ENCODE measurements at regions not wholly inside any gene's neighbourhood (a gene's known extent, or its start where the extent isn't known, plus 50 kb on each side); places are given as distances from the start of the nearest gene placed in this dataset.

- CTCF ChIA-PET = no interaction called here
- no TSS peak for BruUV-seq (replicated peaks)
These were observed 105.4 kb upstream of the RBFOX1 start for GRCh38 chr16:7227229-7227721.

GRCh38 chr16:7221157-7221556 is 111.5 kb upstream of the RBFOX1 start:
- Histone ChIP-seq H3K9ac (ENCODE audit: low read length) (no peak overlapping the region), H3K4me3 (ENCODE audit: low read length) (no peak overlapping the region), H4K20me1 (ENCODE audit: low read length) (no peaks in the 10 kb centered on the region), H3F3A (ENCODE audit: low read length, unreplicated experiment) (no peaks in the 10 kb centered on the region), H3K27ac (ENCODE audit: low read length) (no peak overlapping the region), H3K79me2 (ENCODE audit: low read length) (no peaks in the 10 kb centered on the region), H3K4me1 (ENCODE audit: insufficient read depth, low read length) (no peaks in the 10 kb centered on the region), H3K4me2 (ENCODE audit: low read length) (no peak overlapping the region), H3K9me3 (ENCODE audit: low read length) (no peaks in the 10 kb centered on the region), H3K36me3 (ENCODE audit: low read depth, low read length) (no peaks in the 10 kb centered on the region), H3K9me2 (replicated peaks; ENCODE audit: low read length) (no peaks in the 10 kb centered on the region), H2AFZ (ENCODE audit: low read length) (no peak overlapping the region), H3K27me3 (ENCODE audit: low read length) (no peaks in the 10 kb centered on the region)
- ChIA-PET CTCF (no interaction called here), POLR2A (ENCODE audit: unreplicated experiment) (no interaction called here)
- BruUV-seq (replicated peaks) = no TSS peak
- no peak for ATAC-seq
- intact Hi-C loops (cut with micrococcal nuclease) = no loop called here
- TF ChIP-seq EZH2 (IDR thresholded peaks at IDR 0.05; ENCODE audit: low read length, unreplicated experiment) (no peak), EZH2phosphoT487 (IDR thresholded peaks at IDR 0.05; ENCODE audit: borderline replicate concordance, low read length) (no peak)
- DNase-seq = no peak

More at GRCh38 chr16:7227229-7227721, 105.4 kb upstream of the RBFOX1 start:
- H3K4me1 ChIP-seq (ENCODE audit: insufficient read depth, low read length) = no peaks in the 10 kb centered on the region
- no peak for DNase-seq
- H3K4me2 ChIP-seq (ENCODE audit: low read length) = no peak overlapping the region
- H3K9me2 ChIP-seq (replicated peaks; ENCODE audit: low read length) = no peaks in the 10 kb centered on the region
- intact Hi-C loops (cut with micrococcal nuclease) = no loop called here
- POLR2A ChIA-PET (ENCODE audit: unreplicated experiment) = no interaction called here
- H3F3A ChIP-seq (ENCODE audit: low read length, unreplicated experiment) = no peaks in the 10 kb centered on the region
- no peaks in the 10 kb centered on the region for H3K36me3 ChIP-seq (ENCODE audit: low read depth, low read length)
- H3K79me2 ChIP-seq (ENCODE audit: low read length) = no peaks in the 10 kb centered on the region
- TF ChIP-seq EZH2phosphoT487 (IDR thresholded peaks at IDR 0.05; ENCODE audit: borderline replicate concordance, low read length) = no peak
- no peak for TF ChIP-seq EZH2 (IDR thresholded peaks at IDR 0.05; ENCODE audit: low read length, unreplicated experiment)
- no peak for TF ChIP-seq CTCF (conservative IDR thresholded peaks at IDR 0.05; ENCODE audit: low read depth, low read length)
- H2AFZ ChIP-seq (ENCODE audit: low read length) = no peak overlapping the region
- no peak for ATAC-seq
- no peak overlapping the region for H3K9ac ChIP-seq (ENCODE audit: low read length)
- no peaks in the 10 kb centered on the region for H3K9me3 ChIP-seq (ENCODE audit: low read length)
- H3K27ac ChIP-seq (ENCODE audit: low read length) = no peak overlapping the region
- H3K4me3 ChIP-seq (ENCODE audit: low read length) = no peak overlapping the region
- no peaks in the 10 kb centered on the region for H3K27me3 ChIP-seq (ENCODE audit: low read length)
- H4K20me1 ChIP-seq (ENCODE audit: low read length) = no peaks in the 10 kb centered on the region

- intact Hi-C loops (cut with micrococcal nuclease) = no loop called here
These were observed 113.7 kb upstream of the RBFOX1 start for GRCh38 chr16:7218936-7219335.

More at GRCh38 chr16:7218936-7219335, 113.7 kb upstream of the RBFOX1 start:
- POLR2A ChIA-PET (ENCODE audit: unreplicated experiment) = no interaction called here
- H4K20me1 ChIP-seq (ENCODE audit: low read length) = no peaks in the 10 kb centered on the region
- CTCF ChIA-PET = interaction anchor here (0.6 kb wide), 1 partner anchor 243 kb away, joined by 3 read pairs; no protein-coding TSS in a partner anchor
- no peaks in the 10 kb centered on the region for H3K27me3 ChIP-seq (ENCODE audit: low read length)
- no peak overlapping the region for H3K9ac ChIP-seq (ENCODE audit: low read length)
- no peak overlapping the region for H3K4me3 ChIP-seq (ENCODE audit: low read length)
- H3K27ac ChIP-seq (ENCODE audit: low read length) = no peak overlapping the region
- no peaks in the 10 kb centered on the region for H3K9me3 ChIP-seq (ENCODE audit: low read length)
- no peaks in the 10 kb centered on the region for H3K4me1 ChIP-seq (ENCODE audit: insufficient read depth, low read length)
- H3F3A ChIP-seq (ENCODE audit: low read length, unreplicated experiment) = no peaks in the 10 kb centered on the region
- H2AFZ ChIP-seq (ENCODE audit: low read length) = no peak overlapping the region
- H3K4me2 ChIP-seq (ENCODE audit: low read length) = no peak overlapping the region
- ATAC-seq (no peak), DNase-seq (no peak)
- no peaks in the 10 kb centered on the region for H3K79me2 ChIP-seq (ENCODE audit: low read length)
- TF ChIP-seq EZH2 (IDR thresholded peaks at IDR 0.05; ENCODE audit: low read length, unreplicated experiment) = no peak
- TF ChIP-seq CTCF (conservative IDR thresholded peaks at IDR 0.05; ENCODE audit: low read depth, low read length) = no peak
- TF ChIP-seq EZH2phosphoT487 (IDR thresholded peaks at IDR 0.05; ENCODE audit: borderline replicate concordance, low read length) = no peak
- no peaks in the 10 kb centered on the region for H3K36me3 ChIP-seq (ENCODE audit: low read depth, low read length)
- no TSS peak for BruUV-seq (replicated peaks)
- H3K9me2 ChIP-seq (replicated peaks; ENCODE audit: low read length) = no peaks in the 10 kb centered on the region
